Mesothelial cell of epicardium (in vitro differentiated cells): ENCODE measurements at regions not wholly inside any gene's neighbourhood (a gene's known extent, or its start where the extent isn't known, plus 50 kb on each side); places are given as distances from the start of the nearest gene placed in this dataset.

ENCODE experiments used
- DNase-seq, 2 experiments: peaks; one replicate each; pipeline ENCODE4 v3.0.0; 2021; ENCODE audit warnings: low spot score in 2 of 2; ENCODE audit not compliant: unreplicated experiment in 2 of 2
- H3K27ac Mint-ChIP-seq: 2 replicates; pipeline ENCODE4 v1.8.0; 2021; ENCODE audit warnings: mixed read lengths
- H3K27me3 Mint-ChIP-seq: 2 replicates; pipeline ENCODE4 v1.8.0; 2021; ENCODE audit warnings: low read depth, mixed read lengths
- H3K36me3 Mint-ChIP-seq: 2 replicates; pipeline ENCODE4 v1.8.0; 2021; ENCODE audit warnings: mixed read lengths
- H3K4me1 Mint-ChIP-seq: 2 replicates; pipeline ENCODE4 v1.8.0; 2021; ENCODE audit warnings: mixed read lengths
- H3K4me3 Mint-ChIP-seq: 2 replicates; pipeline ENCODE4 v1.8.0; 2021; ENCODE audit warnings: mild to moderate bottlenecking, moderate library complexity, mixed read lengths
- H3K9me3 Mint-ChIP-seq: 2 replicates; pipeline ENCODE4 v1.8.0; 2021; ENCODE audit warnings: mixed read lengths
- TF ChIP-seq, protein P1 (sequence below): fragments of 200-600 bp; sonication (generic); IDR thresholded peaks from one replicate; pipeline ENCODE4 v1.5.0; 2021; ENCODE audit warnings: antibody characterized with exemption; ENCODE audit not compliant: unreplicated experiment

GRCh38 chr12:97800561-97800960, 338.0 kb downstream of the RMST start:
- Mint-ChIP-seq H3K4me3 (no peak overlapping the region), H3K9me3 (peaks cover 5% of the 10 kb centered on the region), H3K4me1 (peaks cover 5% of the 10 kb centered on the region), H3K27ac (no peak overlapping the region), H3K27me3 (no peaks in the 10 kb centered on the region), H3K36me3 (no peaks in the 10 kb centered on the region)
- no peak for DNase-seq
- TF ChIP-seq, protein P1, sequence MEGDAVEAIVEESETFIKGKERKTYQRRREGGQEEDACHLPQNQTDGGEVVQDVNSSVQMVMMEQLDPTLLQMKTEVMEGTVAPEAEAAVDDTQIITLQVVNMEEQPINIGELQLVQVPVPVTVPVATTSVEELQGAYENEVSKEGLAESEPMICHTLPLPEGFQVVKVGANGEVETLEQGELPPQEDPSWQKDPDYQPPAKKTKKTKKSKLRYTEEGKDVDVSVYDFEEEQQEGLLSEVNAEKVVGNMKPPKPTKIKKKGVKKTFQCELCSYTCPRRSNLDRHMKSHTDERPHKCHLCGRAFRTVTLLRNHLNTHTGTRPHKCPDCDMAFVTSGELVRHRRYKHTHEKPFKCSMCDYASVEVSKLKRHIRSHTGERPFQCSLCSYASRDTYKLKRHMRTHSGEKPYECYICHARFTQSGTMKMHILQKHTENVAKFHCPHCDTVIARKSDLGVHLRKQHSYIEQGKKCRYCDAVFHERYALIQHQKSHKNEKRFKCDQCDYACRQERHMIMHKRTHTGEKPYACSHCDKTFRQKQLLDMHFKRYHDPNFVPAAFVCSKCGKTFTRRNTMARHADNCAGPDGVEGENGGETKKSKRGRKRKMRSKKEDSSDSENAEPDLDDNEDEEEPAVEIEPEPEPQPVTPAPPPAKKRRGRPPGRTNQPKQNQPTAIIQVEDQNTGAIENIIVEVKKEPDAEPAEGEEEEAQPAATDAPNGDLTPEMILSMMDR: no peak

GRCh38 chr12:97801471-97802059, 339.0 kb downstream of the RMST start:
- Mint-ChIP-seq H3K4me1 (peaks cover 5% of the 10 kb centered on the region), H3K9me3 (peaks cover 5% of the 10 kb centered on the region), H3K27ac (no peak overlapping the region), H3K36me3 (no peaks in the 10 kb centered on the region), H3K27me3 (no peaks in the 10 kb centered on the region), H3K4me3 (no peak overlapping the region)
- DNase-seq: no peak
- TF ChIP-seq, protein P1: no peak

DNA sequence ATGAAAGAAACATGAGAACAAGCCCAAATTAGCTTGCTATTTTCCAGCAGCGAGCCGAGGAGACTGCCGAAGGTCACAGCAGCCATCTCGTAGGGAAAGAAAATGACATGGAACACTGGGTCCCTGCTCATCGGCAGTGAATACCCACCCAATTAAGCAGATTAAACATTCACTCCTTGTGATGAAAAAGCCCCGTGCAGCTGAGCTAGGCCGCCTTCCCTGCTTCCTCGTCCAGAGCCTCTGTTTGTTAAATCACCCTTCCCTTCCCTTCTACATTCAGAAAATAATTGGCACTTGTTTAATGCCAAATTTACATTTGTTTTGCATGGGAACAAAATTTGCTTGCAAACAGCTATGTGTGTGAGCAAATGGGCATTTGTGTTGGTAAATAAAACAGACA, 342.5 kb downstream of the RMST start:
- no peak overlapping the region for H3K4me3 Mint-ChIP-seq
- peaks cover 5% of the 10 kb centered on the region for H3K4me1 Mint-ChIP-seq
- DNase-seq: no peak
- no peak overlapping the region for H3K27ac Mint-ChIP-seq
- TF ChIP-seq, protein P1: no peak
- H3K36me3 Mint-ChIP-seq: no peaks in the 10 kb centered on the region
- no peaks in the 10 kb centered on the region for H3K27me3 Mint-ChIP-seq
- H3K9me3 Mint-ChIP-seq: peaks cover 17% of the 10 kb centered on the region

DNA sequence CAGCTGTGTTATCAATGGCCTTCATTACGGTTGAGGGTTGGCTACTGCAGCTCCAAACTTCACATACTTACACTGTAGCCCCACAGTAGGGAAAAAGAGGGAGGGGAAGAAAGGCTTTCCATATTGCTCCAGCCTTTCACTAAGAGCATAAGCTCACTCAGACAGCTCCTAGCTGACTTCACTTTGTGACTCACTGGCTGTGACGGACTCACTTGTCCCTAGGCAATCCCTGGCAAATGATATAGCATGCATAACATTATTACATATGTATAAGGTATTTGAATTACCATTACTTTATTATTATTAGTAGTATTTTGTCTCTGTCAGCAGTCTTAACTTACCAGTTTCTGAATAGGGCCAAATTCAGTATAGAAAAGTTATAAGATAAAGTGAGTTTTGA, 350.7 kb downstream of the RMST start:
- no peak for DNase-seq
- TF ChIP-seq, protein P1: no peak
- Mint-ChIP-seq H3K27me3 (peaks cover 6% of the 10 kb centered on the region), H3K4me1 (no peaks in the 10 kb centered on the region), H3K9me3 (peaks cover 7% of the 10 kb centered on the region), H3K27ac (no peak overlapping the region), H3K4me3 (no peak overlapping the region), H3K36me3 (no peaks in the 10 kb centered on the region)

DNA sequence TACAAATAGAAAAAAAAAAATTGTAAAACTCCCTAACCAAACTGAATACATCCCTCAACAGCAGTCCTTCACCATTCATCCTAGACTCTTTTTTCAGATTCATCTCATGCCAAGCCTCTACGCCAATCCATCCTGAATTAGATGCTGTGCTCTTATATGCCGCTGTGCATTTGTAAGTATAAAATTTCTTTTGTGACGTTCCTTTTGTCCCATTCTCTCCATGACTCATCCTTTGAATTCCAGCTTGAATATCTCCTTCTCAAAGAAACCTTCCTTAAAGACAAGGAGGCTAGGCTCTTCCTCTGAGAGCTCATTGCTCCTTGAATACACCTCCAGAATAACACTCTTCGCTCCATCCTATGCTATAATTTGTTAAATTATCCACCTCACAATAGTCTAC, 359.2 kb downstream of the RMST start:
- TF ChIP-seq, protein P1: no peak
- no peak for DNase-seq
- H3K4me1 Mint-ChIP-seq: no peaks in the 10 kb centered on the region
- H3K27me3 Mint-ChIP-seq: no peaks in the 10 kb centered on the region
- no peaks in the 10 kb centered on the region for H3K36me3 Mint-ChIP-seq
- H3K27ac Mint-ChIP-seq: no peak overlapping the region
- no peak overlapping the region for H3K4me3 Mint-ChIP-seq
- H3K9me3 Mint-ChIP-seq: no peaks in the 10 kb centered on the region

DNA sequence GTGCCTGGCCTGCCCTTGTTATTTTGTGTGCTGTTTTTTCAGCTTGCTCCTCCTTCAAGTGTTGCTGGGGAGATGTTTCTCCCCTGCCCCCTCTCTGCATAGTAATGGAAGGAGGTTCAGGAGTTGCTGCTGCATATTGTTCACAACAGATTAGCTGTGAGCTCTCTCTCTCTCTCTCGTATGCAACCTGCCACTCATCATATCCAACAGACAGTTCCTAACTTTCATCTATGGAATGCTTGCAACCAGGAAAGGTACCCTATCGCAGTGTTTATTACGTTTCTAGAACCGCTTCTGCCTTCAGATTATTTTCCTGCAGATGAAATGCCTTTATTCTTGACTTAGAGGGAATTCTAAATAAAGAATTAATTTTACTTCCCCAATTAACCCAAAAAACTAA, 372.9 kb downstream of the RMST start:
- H3K4me3 Mint-ChIP-seq: no peak overlapping the region
- TF ChIP-seq, protein P1: no peak
- no peaks in the 10 kb centered on the region for H3K27me3 Mint-ChIP-seq
- no peak for DNase-seq
- no peaks in the 10 kb centered on the region for H3K9me3 Mint-ChIP-seq
- H3K36me3 Mint-ChIP-seq: no peaks in the 10 kb centered on the region
- no peak overlapping the region for H3K27ac Mint-ChIP-seq
- H3K4me1 Mint-ChIP-seq: peaks cover 6% of the 10 kb centered on the region
